DND-41 (cell line): ENCODE measurements at regions not wholly inside any gene's neighbourhood (a gene's known extent, or its start where the extent isn't known, plus 50 kb on each side); places are given as distances from the start of the nearest gene placed in this dataset.

Experiments used
- ATAC-seq: fragments of 200-7000 bp; cut with Tn5 transposase; 3 replicates; pipeline ENCODE4 v1.9.1; 2021; ENCODE audit warnings: low read depth; ENCODE audit not compliant: insufficient read depth
- DNase-seq: peaks from one replicate; pipeline ENCODE4 v3.0.0-alpha.2; 2020
- H2AFZ ChIP-seq: 2 replicates; pipeline ENCODE4 v1.6.0; 2012; ENCODE audit warnings: low read depth, low read length
- H3K27ac ChIP-seq: 2 replicates; pipeline ENCODE4 v1.5.1; 2012; ENCODE audit warnings: low read length, inconsistent platforms
- H3K27me3 ChIP-seq: fragments of 200-600 bp; sonication (generic); 2 replicates; pipeline ENCODE4 v1.6.0; 2012; ENCODE audit warnings: low read length, mild to moderate bottlenecking, inconsistent platforms; ENCODE audit not compliant: insufficient read depth, poor library complexity
- H3K36me3 ChIP-seq: 2 replicates; pipeline ENCODE4 v1.5.1; 2012; ENCODE audit warnings: low read length, inconsistent platforms; ENCODE audit not compliant: insufficient read depth
- H3K4me1 ChIP-seq: 2 replicates; pipeline ENCODE4 v1.5.1; 2012; ENCODE audit warnings: mild to moderate bottlenecking, low read length; ENCODE audit not compliant: insufficient read depth
- H3K4me2 ChIP-seq: 2 replicates; pipeline ENCODE4 v1.6.0; 2012; ENCODE audit warnings: mild to moderate bottlenecking, moderate library complexity, low read length, inconsistent platforms; ENCODE audit not compliant: insufficient read depth
- H3K4me3 ChIP-seq, 2 experiments: fragments of 200-600 bp in 1 of 2; shearing (Covaris generic) in 1 of 2; 2 replicates each; pipeline ENCODE4 v1.5.1; 2012 to 2016; ENCODE audit warnings: inconsistent platforms in 2 of 2, low read length in 2 of 2, mild to moderate bottlenecking in 2 of 2, low read depth in 1 of 2, moderate library complexity in 1 of 2
- H3K79me2 ChIP-seq: 2 replicates; pipeline ENCODE4 v1.6.0; 2012; ENCODE audit warnings: low read length, inconsistent platforms; ENCODE audit not compliant: insufficient read depth
- H3K9ac ChIP-seq: 2 replicates; pipeline ENCODE4 v1.6.0; 2012; ENCODE audit warnings: low read depth, mild to moderate bottlenecking, inconsistent platforms, low read length, moderate library complexity
- H3K9me3 ChIP-seq: 2 replicates; pipeline ENCODE4 v1.5.1; 2012; ENCODE audit warnings: low read length, moderate library complexity, mild to moderate bottlenecking, inconsistent platforms; ENCODE audit not compliant: insufficient read depth, severe bottlenecking
- H4K20me1 ChIP-seq: 2 replicates; pipeline ENCODE4 v1.6.0; 2012; ENCODE audit warnings: low read length; ENCODE audit not compliant: insufficient read depth
- EZH2 ChIP-seq: IDR thresholded peaks from 3 replicates; pipeline ENCODE4 v1.6.1; 2012; ENCODE audit warnings: borderline replicate concordance, low read depth, mild to moderate bottlenecking, moderate library complexity, low read length, inconsistent platforms; ENCODE audit not compliant: severe bottlenecking
- TF ChIP-seq, protein P1 (sequence below): IDR thresholded peaks from 2 replicates; pipeline ENCODE4 v1.5.1; 2012; ENCODE audit warnings: borderline replicate concordance, low read length, moderate library complexity, mild to moderate bottlenecking; ENCODE audit not compliant: poor library complexity, severe bottlenecking; ENCODE audit errors: extremely low read depth

- no peak overlapping the region for H3K9ac ChIP-seq
- no peaks in the 10 kb centered on the region for H3K79me2 ChIP-seq
- no peak overlapping the region for H3K4me3 ChIP-seq
- H3K9me3 ChIP-seq: no peaks in the 10 kb centered on the region
- no peak for ATAC-seq
- no peak for DNase-seq
- no peak overlapping the region for H3K4me2 ChIP-seq
- no peaks in the 10 kb centered on the region for H3K27me3 ChIP-seq
- no peak for TF ChIP-seq EZH2
- TF ChIP-seq, protein P1, sequence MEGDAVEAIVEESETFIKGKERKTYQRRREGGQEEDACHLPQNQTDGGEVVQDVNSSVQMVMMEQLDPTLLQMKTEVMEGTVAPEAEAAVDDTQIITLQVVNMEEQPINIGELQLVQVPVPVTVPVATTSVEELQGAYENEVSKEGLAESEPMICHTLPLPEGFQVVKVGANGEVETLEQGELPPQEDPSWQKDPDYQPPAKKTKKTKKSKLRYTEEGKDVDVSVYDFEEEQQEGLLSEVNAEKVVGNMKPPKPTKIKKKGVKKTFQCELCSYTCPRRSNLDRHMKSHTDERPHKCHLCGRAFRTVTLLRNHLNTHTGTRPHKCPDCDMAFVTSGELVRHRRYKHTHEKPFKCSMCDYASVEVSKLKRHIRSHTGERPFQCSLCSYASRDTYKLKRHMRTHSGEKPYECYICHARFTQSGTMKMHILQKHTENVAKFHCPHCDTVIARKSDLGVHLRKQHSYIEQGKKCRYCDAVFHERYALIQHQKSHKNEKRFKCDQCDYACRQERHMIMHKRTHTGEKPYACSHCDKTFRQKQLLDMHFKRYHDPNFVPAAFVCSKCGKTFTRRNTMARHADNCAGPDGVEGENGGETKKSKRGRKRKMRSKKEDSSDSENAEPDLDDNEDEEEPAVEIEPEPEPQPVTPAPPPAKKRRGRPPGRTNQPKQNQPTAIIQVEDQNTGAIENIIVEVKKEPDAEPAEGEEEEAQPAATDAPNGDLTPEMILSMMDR: no peak
- no peak overlapping the region for H3K27ac ChIP-seq
- H4K20me1 ChIP-seq: peaks cover 9% of the 10 kb centered on the region
- H2AFZ ChIP-seq: no peak overlapping the region
- H3K36me3 ChIP-seq: no peaks in the 10 kb centered on the region
- H3K4me1 ChIP-seq: no peaks in the 10 kb centered on the region
Measured at GRCh38 chr4:3681191-3681590, 85.0 kb upstream of the ADRA2C start.

GRCh38 chr4:3680656-3681055 is 85.5 kb upstream of the ADRA2C start:
- Histone ChIP-seq H4K20me1 (peaks cover 9% of the 10 kb centered on the region), H3K4me3 (no peak overlapping the region), H3K79me2 (no peaks in the 10 kb centered on the region), H3K4me2 (no peak overlapping the region), H3K27me3 (no peaks in the 10 kb centered on the region), H2AFZ (no peak overlapping the region), H3K4me1 (no peaks in the 10 kb centered on the region), H3K9me3 (no peaks in the 10 kb centered on the region), H3K36me3 (no peaks in the 10 kb centered on the region), H3K9ac (no peak overlapping the region), H3K27ac (no peak overlapping the region)
- ATAC-seq (no peak), DNase-seq (no peak)
- TF ChIP-seq, protein P1: no peak
- TF ChIP-seq EZH2: no peak

DNA sequence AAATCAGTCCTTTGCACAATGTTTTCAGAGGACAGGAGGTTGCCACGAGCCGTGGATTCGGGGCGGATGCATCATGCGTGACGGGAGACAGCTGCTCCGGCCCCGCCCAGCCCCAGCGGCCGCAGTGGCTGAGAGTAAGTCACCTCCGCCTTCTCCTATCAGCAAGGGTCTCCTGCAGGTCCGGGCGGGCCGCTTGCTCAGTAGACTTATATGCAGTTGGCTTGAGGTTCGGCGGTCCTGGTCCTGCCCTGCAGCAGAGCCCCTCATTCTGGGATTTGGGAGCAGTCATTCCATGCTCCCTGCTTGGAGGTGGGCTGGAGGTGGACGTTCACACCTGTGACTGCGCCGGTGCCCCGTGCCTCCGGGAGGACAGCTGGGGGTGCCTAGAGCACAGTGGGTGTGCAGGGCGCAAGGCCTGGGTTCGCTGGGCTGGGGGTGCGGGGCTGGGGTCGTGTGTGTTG is 86.3 kb upstream of the ADRA2C start:
- Histone ChIP-seq H3K9me3 (no peaks in the 10 kb centered on the region), H3K4me1 (no peaks in the 10 kb centered on the region), H3K79me2 (no peaks in the 10 kb centered on the region), H3K4me2 (no peak overlapping the region), H3K36me3 (no peaks in the 10 kb centered on the region), H3K4me3 (no peak overlapping the region), H4K20me1 (peaks cover 3% of the 10 kb centered on the region), H3K27me3 (no peaks in the 10 kb centered on the region), H2AFZ (no peak overlapping the region), H3K27ac (no peak overlapping the region), H3K9ac (no peak overlapping the region)
- no peak for DNase-seq
- ATAC-seq: no peak
- TF ChIP-seq EZH2: no peak
- TF ChIP-seq, protein P1: no peak
